Body of pancreas (tissue), 4 donors: ENCODE measurements at regions not wholly inside any gene's neighbourhood (a gene's known extent, or its start where the extent isn't known, plus 50 kb on each side); places are given as distances from the start of the nearest gene placed in this dataset.
"Not testable (repeated sequence)": the region's sequence is repeated elsewhere in the genome, so short reads cannot be mapped to it uniquely, and the experiment has no call there.

ENCODE experiments used
- ATAC-seq: fragments of 150-250 bp; one replicate; pipeline ENCODE4 v1.9.1; 2016
- DNase-seq, 4 donors: peaks; one replicate each; pipeline ENCODE4 v3.0.0-alpha.2; 2019
- H3K27ac ChIP-seq, 4 donors: fragments of 200-600 bp; sonication (generic); 1 replicate in 3 of 4; 2 replicates in 1 of 4; pipeline versions ENCODE4 v1.5.1 to v1.6.1; 2016 to 2019; ENCODE audit warnings: mild to moderate bottlenecking in 1 of 4, mixed read lengths in 1 of 4, moderate library complexity in 1 of 4
- H3K27me3 ChIP-seq, 2 donors: fragments of 200-600 bp; sonication (generic); one replicate each; pipeline ENCODE4 v1.6.0; 2016; ENCODE audit warnings: mild to moderate bottlenecking in 1 of 2
- H3K36me3 ChIP-seq, 2 donors: fragments of 200-600 bp; sonication (generic); replicated peaks in 1 of 2; 2 replicates each; pipeline ENCODE4 v1.5.1; 2016; ENCODE audit warnings: low read depth in 2 of 2; ENCODE audit not compliant: insufficient read depth in 1 of 2
- H3K4me1 ChIP-seq: fragments of 200-600 bp; sonication (generic); one replicate; pipeline ENCODE4 v1.6.0; 2016
- H3K4me3 ChIP-seq, 2 donors: fragments of 200-600 bp; sonication (generic); 1 replicate in 1 of 2; 2 replicates in 1 of 2; pipeline ENCODE4 v1.5.1; 2016 to 2019
- H3K9me3 ChIP-seq, 3 donors: fragments of 200-600 bp; sonication (generic); 1 replicate in 2 of 3; 2 replicates in 1 of 3; pipeline ENCODE4 v1.5.1; 2016
- CTCF ChIP-seq, 7 experiments: fragments of 450-650 bp in 4 of 7; fragments of 200-600 bp in 3 of 7; sonication (generic) in 3 of 7; IDR thresholded peaks; one replicate each; pipeline ENCODE4 v1.5.1; 2016 to 2019; ENCODE audit warnings: antibody characterized with exemption in 7 of 7
- POLR2A ChIP-seq, 3 donors: fragments of 450-650 bp; IDR thresholded peaks; one replicate each; pipeline ENCODE4 v1.6.1; 2016; ENCODE audit warnings: antibody characterized with exemption in 3 of 3, mild to moderate bottlenecking in 2 of 3
- WGBS, 2 donors: methylation state at CpG; one replicate each; pipeline ENCODE4 v1.1.5; 2017; 5-methylcytosine and 5-hydroxymethylcytosine counted together
- intact Hi-C: fragments of 100-400 bp; cut with DNase I; formaldehyde crosslinking; loops from one replicate; pipeline ENCODE4 v1.15.1; 2023

- no peak for TF ChIP-seq POLR2A (IDR thresholded peaks at IDR 0.05)
- TF ChIP-seq CTCF (IDR thresholded peaks at IDR 0.05), result no peak
- Histone ChIP-seq H3K9me3 (no peaks in the 10 kb centered on the region), H3K36me3 (no peaks in the 10 kb centered on the region), H3K4me3 (no peak overlapping the region), H3K27ac (no peak overlapping the region), H3K4me1 (no peaks in the 10 kb centered on the region), H3K27me3 (no peaks in the 10 kb centered on the region)
- WGBS, 2 donors, result 63 to 71% methylated on average over 1 to 2 of the region's 2 CpGs
- DNase-seq (no peak), ATAC-seq (no peak)
- intact Hi-C loops, result no loop called here
These were observed 270.2 kb downstream of the EN1 start for GRCh38 chr2:118577202-118577601.

GRCh38 chr2:118576109-118576855 is 271.2 kb downstream of the EN1 start:
- 39 to 41% methylated on average over 3 of the region's 3 CpGs for WGBS, 2 donors
- no peak overlapping the region for H3K27ac ChIP-seq
- TF ChIP-seq POLR2A (IDR thresholded peaks at IDR 0.05) (no peak), CTCF (IDR thresholded peaks at IDR 0.05) (no peak)
- H3K27me3 ChIP-seq, result no peaks in the 10 kb centered on the region
- no peak overlapping the region for H3K4me3 ChIP-seq
- intact Hi-C loops, result no loop called here
- H3K4me1 ChIP-seq, result no peaks in the 10 kb centered on the region
- no peaks in the 10 kb centered on the region for H3K9me3 ChIP-seq
- H3K36me3 ChIP-seq, result no peaks in the 10 kb centered on the region
- DNase-seq (no peak), ATAC-seq (no peak)

DNA sequence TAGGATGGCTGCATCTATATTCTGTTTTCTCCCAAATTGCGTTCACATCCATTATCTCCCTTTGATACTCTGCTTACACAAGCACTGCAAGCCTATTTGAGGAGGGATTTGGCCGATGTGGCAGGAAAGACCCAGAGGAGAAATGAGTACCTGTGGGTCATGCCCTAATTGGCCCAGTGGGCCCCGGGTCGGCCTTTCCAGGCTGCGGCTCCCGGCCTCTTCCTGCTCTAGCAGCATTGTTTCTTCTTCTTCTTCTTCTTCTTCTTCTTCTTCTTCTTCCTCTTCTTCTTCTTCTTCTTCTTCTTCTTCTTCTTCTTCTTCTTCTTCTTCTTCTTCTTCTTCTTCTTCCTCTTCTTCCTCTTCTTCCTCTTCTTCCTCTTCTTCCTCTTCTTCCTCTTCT is 275.1 kb downstream of the EN1 start:
- 86 to 89% methylated on average over 6 of the region's 6 CpGs for WGBS, 2 donors
- H3K27me3 ChIP-seq, H3K36me3 ChIP-seq, DNase-seq, H3K4me1 ChIP-seq, intact Hi-C loops, H3K4me3 ChIP-seq, H3K27ac ChIP-seq, ATAC-seq, H3K9me3 ChIP-seq: not testable (repeated sequence)

GRCh38 chr2:118569876-118570535 is 277.4 kb downstream of the EN1 start:
- no peak for ATAC-seq
- WGBS, 2 donors, result 64 to 67% methylated on average over 2 of the region's 2 CpGs

GRCh38 chr2:118568700-118569099 is 278.7 kb downstream of the EN1 start:
- TF ChIP-seq POLR2A (IDR thresholded peaks at IDR 0.05) (no peak), CTCF (IDR thresholded peaks at IDR 0.05) (no peak)
- Histone ChIP-seq H3K4me3 (no peak overlapping the region), H3K36me3 (no peaks in the 10 kb centered on the region), H3K9me3 (no peaks in the 10 kb centered on the region), H3K27me3 (no peaks in the 10 kb centered on the region), H3K27ac (no peak overlapping the region), H3K4me1 (no peaks in the 10 kb centered on the region)
- DNase-seq (no peak), ATAC-seq (no peak)
- intact Hi-C loops, result no loop called here
- 62 to 70% methylated on average over 5 of the region's 5 CpGs for WGBS, 2 donors

More at GRCh38 chr2:118569876-118570535, 277.4 kb downstream of the EN1 start:
- TF ChIP-seq CTCF (IDR thresholded peaks at IDR 0.05), result no peak
- no peak for TF ChIP-seq POLR2A (IDR thresholded peaks at IDR 0.05)
- H3K4me3 ChIP-seq, result no peak overlapping the region
- no peaks in the 10 kb centered on the region for H3K36me3 ChIP-seq
- intact Hi-C loops, result no loop called here
- no peak for DNase-seq
- H3K27ac ChIP-seq, result no peak overlapping the region
- H3K9me3 ChIP-seq, result no peaks in the 10 kb centered on the region
- no peaks in the 10 kb centered on the region for H3K4me1 ChIP-seq
- no peaks in the 10 kb centered on the region for H3K27me3 ChIP-seq
